ENCODE measurements at regions not wholly inside any gene's neighbourhood (a gene's known extent, or its start where the extent isn't known, plus 50 kb on each side); places are given as distances from the start of the nearest gene placed in this dataset.

- dilution Hi-C loops (cut with MboI; ENCODE audit: extremely low pct_ligation_motif_present, low sequenced_read_pairs) = no loop called here
- no peak overlapping the region for H3K4me2 ChIP-seq (ENCODE audit: control insufficient read depth, extremely low read depth, insufficient read depth, low read depth, low read length)
- no peaks in the 10 kb centered on the region for H3K4me1 ChIP-seq (ENCODE audit: control insufficient read depth, extremely low read depth, insufficient read depth, low read length)
- H3K36me3 ChIP-seq (ENCODE audit: control insufficient read depth in 2 of 2, extremely low read depth in 1 of 2, insufficient read depth in 2 of 2, low read length in 2 of 2) = no peaks in the 10 kb centered on the region
- H4K20me1 ChIP-seq (ENCODE audit: control insufficient read depth, extremely low read depth, insufficient read depth, low read length) = no peaks in the 10 kb centered on the region
- H3K79me2 ChIP-seq (ENCODE audit: control insufficient read depth, insufficient read depth, low read length) = no peaks in the 10 kb centered on the region
- H2AFZ ChIP-seq (ENCODE audit: control insufficient read depth, low read length) = no peak overlapping the region
- no peaks in the 10 kb centered on the region for H3K9me3 ChIP-seq (ENCODE audit: control insufficient read depth, low read depth, low read length)
- no peak for DNase-seq (ENCODE audit: low read depth, low spot score)
- no peak overlapping the region for H3K27ac ChIP-seq (ENCODE audit: control insufficient read depth, insufficient read depth, low read length)
- H3K9me1 ChIP-seq (ENCODE audit: control insufficient read depth, extremely low read depth, insufficient read depth, low read length) = no peaks in the 10 kb centered on the region
- H3K9ac ChIP-seq (ENCODE audit: control insufficient read depth, extremely low read depth, insufficient read depth, low read length) = no peak overlapping the region
- no peak for FAIRE-seq
- TF ChIP-seq, protein P1, sequence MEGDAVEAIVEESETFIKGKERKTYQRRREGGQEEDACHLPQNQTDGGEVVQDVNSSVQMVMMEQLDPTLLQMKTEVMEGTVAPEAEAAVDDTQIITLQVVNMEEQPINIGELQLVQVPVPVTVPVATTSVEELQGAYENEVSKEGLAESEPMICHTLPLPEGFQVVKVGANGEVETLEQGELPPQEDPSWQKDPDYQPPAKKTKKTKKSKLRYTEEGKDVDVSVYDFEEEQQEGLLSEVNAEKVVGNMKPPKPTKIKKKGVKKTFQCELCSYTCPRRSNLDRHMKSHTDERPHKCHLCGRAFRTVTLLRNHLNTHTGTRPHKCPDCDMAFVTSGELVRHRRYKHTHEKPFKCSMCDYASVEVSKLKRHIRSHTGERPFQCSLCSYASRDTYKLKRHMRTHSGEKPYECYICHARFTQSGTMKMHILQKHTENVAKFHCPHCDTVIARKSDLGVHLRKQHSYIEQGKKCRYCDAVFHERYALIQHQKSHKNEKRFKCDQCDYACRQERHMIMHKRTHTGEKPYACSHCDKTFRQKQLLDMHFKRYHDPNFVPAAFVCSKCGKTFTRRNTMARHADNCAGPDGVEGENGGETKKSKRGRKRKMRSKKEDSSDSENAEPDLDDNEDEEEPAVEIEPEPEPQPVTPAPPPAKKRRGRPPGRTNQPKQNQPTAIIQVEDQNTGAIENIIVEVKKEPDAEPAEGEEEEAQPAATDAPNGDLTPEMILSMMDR (optimal IDR thresholded peaks at IDR 0.05 in 1 of 3, IDR thresholded peaks at IDR 0.05 in 1 of 3, conservative IDR thresholded peaks at IDR 0.05 in 1 of 3; ENCODE audit: extremely low read depth in 1 of 3, insufficient read depth in 2 of 3, low read length in 3 of 3) = no peak
- TF ChIP-seq EZH2 (IDR thresholded peaks at IDR 0.05; ENCODE audit: low read length) = no peak
- H3K27me3 ChIP-seq (ENCODE audit: control insufficient read depth, extremely low read depth, insufficient read depth, low read length) = no peaks in the 10 kb centered on the region
- H3K4me3 ChIP-seq (ENCODE audit: control insufficient read depth in 2 of 3, extremely low read depth in 1 of 3, insufficient read depth in 2 of 3, low read depth in 1 of 3, low read length in 3 of 3) = no peak overlapping the region
Observed at GRCh38 chr3:78177780-78178179, 1137.9 kb downstream of the ROBO2 start.

DNA sequence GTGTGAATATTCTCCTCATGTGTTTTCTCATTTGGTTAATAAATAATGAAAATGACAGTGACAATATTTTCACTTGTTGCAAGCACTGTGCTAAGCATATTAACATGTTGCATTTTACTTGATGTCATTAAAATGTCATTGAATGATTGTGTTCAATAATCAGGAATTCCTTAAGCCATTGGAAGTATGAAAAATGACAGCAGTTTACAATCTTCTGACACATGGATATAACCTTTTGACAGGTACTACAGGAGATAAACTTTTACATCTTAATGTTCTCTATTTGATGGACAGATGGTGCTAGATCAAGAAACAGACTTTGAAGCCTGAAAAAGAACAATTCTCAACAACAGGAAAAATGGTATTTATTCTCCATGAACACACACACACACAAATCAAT is 1138.3 kb downstream of the ROBO2 start:
- FAIRE-seq (no peak), DNase-seq (ENCODE audit: low read depth, low spot score) (no peak)
- dilution Hi-C loops (cut with MboI; ENCODE audit: extremely low pct_ligation_motif_present, low sequenced_read_pairs) = no loop called here
- Histone ChIP-seq H3K9me1 (ENCODE audit: control insufficient read depth, extremely low read depth, insufficient read depth, low read length) (no peaks in the 10 kb centered on the region), H3K9ac (ENCODE audit: control insufficient read depth, extremely low read depth, insufficient read depth, low read length) (no peak overlapping the region), H3K36me3 (ENCODE audit: control insufficient read depth in 2 of 2, extremely low read depth in 1 of 2, insufficient read depth in 2 of 2, low read length in 2 of 2) (no peaks in the 10 kb centered on the region), H3K27me3 (ENCODE audit: control insufficient read depth, extremely low read depth, insufficient read depth, low read length) (no peaks in the 10 kb centered on the region), H3K4me3 (ENCODE audit: control insufficient read depth in 2 of 3, extremely low read depth in 1 of 3, insufficient read depth in 2 of 3, low read depth in 1 of 3, low read length in 3 of 3) (no peak overlapping the region), H3K79me2 (ENCODE audit: control insufficient read depth, insufficient read depth, low read length) (no peaks in the 10 kb centered on the region), H2AFZ (ENCODE audit: control insufficient read depth, low read length) (no peak overlapping the region), H3K9me3 (ENCODE audit: control insufficient read depth, low read depth, low read length) (no peaks in the 10 kb centered on the region), H4K20me1 (ENCODE audit: control insufficient read depth, extremely low read depth, insufficient read depth, low read length) (no peaks in the 10 kb centered on the region), H3K27ac (ENCODE audit: control insufficient read depth, insufficient read depth, low read length) (no peak overlapping the region), H3K4me1 (ENCODE audit: control insufficient read depth, extremely low read depth, insufficient read depth, low read length) (no peaks in the 10 kb centered on the region), H3K4me2 (ENCODE audit: control insufficient read depth, extremely low read depth, insufficient read depth, low read depth, low read length) (no peak overlapping the region)
- TF ChIP-seq EZH2 (IDR thresholded peaks at IDR 0.05; ENCODE audit: low read length) = no peak
- TF ChIP-seq, protein P1 (optimal IDR thresholded peaks at IDR 0.05 in 1 of 3, IDR thresholded peaks at IDR 0.05 in 1 of 3, conservative IDR thresholded peaks at IDR 0.05 in 1 of 3; ENCODE audit: extremely low read depth in 1 of 3, insufficient read depth in 2 of 3, low read length in 3 of 3) = no peak

Measured in keratinocyte (primary cell).